ENCODE measurements at regions not wholly inside any gene's neighbourhood (a gene's known extent, or its start where the extent isn't known, plus 50 kb on each side); places are given as distances from the start of the nearest gene placed in this dataset.

- DNase-seq = no peak
- Histone ChIP-seq H3K9me3 (no peaks in the 10 kb centered on the region), H3K36me3 (no peaks in the 10 kb centered on the region), H3K27ac (no peak overlapping the region), H3K4me1 (no peaks in the 10 kb centered on the region), H3K27me3 (no peaks in the 10 kb centered on the region), H3K4me3 (no peak overlapping the region)
- WGBS, 2 donors = 82 to 83% methylated on average over 5 of the region's 5 CpGs
- intact Hi-C loops (cut with DNase I) = no loop called here
- peak in 1 of 4 donors; percentile 11 for ATAC-seq
- TF ChIP-seq CTCF (IDR thresholded peaks at IDR 0.05) = no peak
- FAIRE-seq = no peak
Observed at GRCh38 chr21:29436143-29436542, 137.4 kb downstream of the BACH1 start.

GRCh38 chr21:29436650-29437049 lies 137.9 kb downstream of the BACH1 start:
- TF ChIP-seq CTCF (IDR thresholded peaks at IDR 0.05) = no peak
- WGBS, 2 donors = 84 to 93% methylated on average over 2 of the region's 2 CpGs
- no peaks in the 10 kb centered on the region for H3K4me1 ChIP-seq

GRCh38 chr21:29441651-29442050 lies 142.9 kb downstream of the BACH1 start:
- Histone ChIP-seq H3K27me3 (no peaks in the 10 kb centered on the region), H3K4me1 (no peaks in the 10 kb centered on the region), H3K27ac (no peak overlapping the region), H3K9me3 (no peaks in the 10 kb centered on the region), H3K4me3 (no peak overlapping the region), H3K36me3 (no peaks in the 10 kb centered on the region)
- DNase-seq = no peak
- intact Hi-C loops (cut with DNase I) = no loop called here
- FAIRE-seq = no peak
- no peak for TF ChIP-seq CTCF (IDR thresholded peaks at IDR 0.05)
- 81 to 85% methylated on average over 3 of the region's 3 CpGs for WGBS, 2 donors
- ATAC-seq = no peak

More at GRCh38 chr21:29436650-29437049, 137.9 kb downstream of the BACH1 start:
- Histone ChIP-seq H3K27me3 (no peaks in the 10 kb centered on the region), H3K4me3 (no peak overlapping the region), H3K27ac (no peak overlapping the region), H3K36me3 (no peaks in the 10 kb centered on the region), H3K9me3 (no peaks in the 10 kb centered on the region)
- DNase-seq (no peak), FAIRE-seq (no peak), ATAC-seq (no peak)
- intact Hi-C loops (cut with DNase I) = no loop called here

GRCh38 chr21:29443411-29444010 lies 144.8 kb downstream of the BACH1 start:
- WGBS, 2 donors = 97 to 100% methylated on average over 1 of the region's 1 CpG
- FAIRE-seq (no peak), ATAC-seq (no peak)

More at GRCh38 chr21:29443411-29444010, 144.8 kb downstream of the BACH1 start:
- TF ChIP-seq CTCF (IDR thresholded peaks at IDR 0.05) = no peak
- Histone ChIP-seq H3K27ac (no peak overlapping the region), H3K4me3 (no peak overlapping the region), H3K27me3 (no peaks in the 10 kb centered on the region), H3K36me3 (no peaks in the 10 kb centered on the region), H3K9me3 (no peaks in the 10 kb centered on the region), H3K4me1 (no peaks in the 10 kb centered on the region)
- no peak for DNase-seq
- intact Hi-C loops (cut with DNase I) = no loop called here

Measured in pancreas (tissue), 10 donors.